ENCODE measurements at regions not wholly inside any gene's neighbourhood (a gene's known extent, or its start where the extent isn't known, plus 50 kb on each side); places are given as distances from the start of the nearest gene placed in this dataset.

DNA sequence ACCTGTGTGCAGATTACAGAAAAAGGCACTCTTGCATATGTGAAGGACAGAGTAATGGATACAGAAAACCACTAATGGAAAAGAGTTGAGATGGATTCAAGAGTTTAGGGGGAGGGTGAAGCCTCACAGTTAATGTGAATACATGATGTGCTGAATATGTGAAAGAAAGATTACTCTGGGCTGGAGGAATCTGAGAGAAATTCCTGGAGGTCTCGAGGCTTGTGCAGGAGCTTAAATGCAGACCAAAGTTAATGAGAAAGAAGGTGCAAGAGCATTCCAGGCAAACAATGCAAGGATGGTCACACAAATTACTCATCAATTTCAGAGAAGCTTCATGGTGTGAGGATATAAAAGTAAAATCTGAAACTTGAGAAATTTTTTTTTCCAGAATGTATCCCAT lies 768.8 kb downstream of the STPG2 start:
- TF ChIP-seq CTCF (conservative IDR thresholded peaks at IDR 0.05; ENCODE audit: low read depth in 2 of 2) (no peak), NANOG (IDR thresholded peaks at IDR 0.05; ENCODE audit: borderline replicate concordance) (no peak), EZH2phosphoT487 (IDR thresholded peaks at IDR 0.05; ENCODE audit: unreplicated experiment) (no peak), POLR2AphosphoS5 (IDR thresholded peaks at IDR 0.05; ENCODE audit: low read depth) (no peak), REST (IDR thresholded peaks at IDR 0.05; ENCODE audit: unreplicated experiment) (no peak), JUNB (IDR thresholded peaks at IDR 0.05; ENCODE audit: unreplicated experiment) (no peak), STAT1 (IDR thresholded peaks at IDR 0.05; ENCODE audit: unreplicated experiment) (no peak), EZH2 (IDR thresholded peaks at IDR 0.05; ENCODE audit: low read depth, unreplicated experiment) (no peak), CREB1 (CRISPR knock-in tag; IDR thresholded peaks at IDR 0.05; ENCODE audit: low read depth) (no peak), ETS1 (IDR thresholded peaks at IDR 0.05) (no peak), ZNF114 (CRISPR knock-in tag; IDR thresholded peaks at IDR 0.05) (no peak)

Measured in GM23338 (cell line).